GM18505 (cell line): ENCODE measurements at regions not wholly inside any gene's neighbourhood (a gene's known extent, or its start where the extent isn't known, plus 50 kb on each side); places are given as distances from the start of the nearest gene placed in this dataset.

Experiments used
- ATAC-seq: cut with Tn5 transposase; IDR thresholded peaks from one replicate; pipeline ENCODE4 v1.9.1; 2021; ENCODE audit not compliant: unreplicated experiment
- POLR2A ChIP-seq: IDR thresholded peaks from 4 replicates; pipeline ENCODE4 v1.6.1; 2011; ENCODE audit warnings: borderline replicate concordance; ENCODE audit not compliant: insufficient read depth, insufficient read length; ENCODE audit errors: extremely low read depth

GRCh38 chr5:84597904-84598303, 213.2 kb upstream of the EDIL3 start:
- no peak for TF ChIP-seq POLR2A
- ATAC-seq: no peak

DNA sequence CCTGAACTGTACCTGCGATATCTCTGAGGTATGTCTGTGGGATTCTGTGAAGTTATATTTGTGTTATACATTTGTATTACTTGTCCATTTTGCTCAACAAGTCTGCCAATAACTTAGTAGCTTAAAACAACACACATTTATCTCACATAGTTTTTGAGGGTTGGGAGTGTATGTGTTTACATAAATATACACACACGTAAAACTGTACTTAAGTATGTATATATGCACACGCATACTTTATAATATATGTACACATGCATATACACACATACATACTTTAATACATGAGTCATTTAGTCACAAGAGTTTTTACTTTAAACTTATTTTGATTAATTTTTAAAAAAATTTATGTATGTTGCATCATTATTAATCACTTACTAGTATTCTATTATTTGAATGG, 205.9 kb upstream of the EDIL3 start:
- no peak for ATAC-seq
- TF ChIP-seq POLR2A: no peak

GRCh38 chr5:84589926-84590325, 205.2 kb upstream of the EDIL3 start:
- TF ChIP-seq POLR2A: no peak
- no peak for ATAC-seq

GRCh38 chr5:84585218-84585617, 200.5 kb upstream of the EDIL3 start:
- no peak for TF ChIP-seq POLR2A
- ATAC-seq: no peak

DNA sequence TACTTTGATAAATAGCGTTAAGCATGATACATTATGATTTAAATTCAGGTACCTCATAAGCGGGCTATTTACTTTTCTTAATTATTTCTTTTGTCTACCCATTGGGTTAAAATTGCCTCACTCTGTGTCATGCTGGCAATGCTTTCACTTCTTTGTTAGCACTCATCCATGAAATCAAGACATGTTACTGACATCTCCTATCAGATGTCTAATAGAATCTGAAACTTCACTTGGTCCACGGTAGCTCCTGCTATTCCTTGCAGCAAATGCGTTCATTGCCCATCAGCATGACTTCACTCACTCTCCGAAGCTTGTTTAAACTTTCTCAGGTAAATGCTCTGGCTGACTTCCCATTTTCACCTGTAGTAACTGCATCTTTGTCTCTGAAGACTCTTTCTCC, 193.5 kb upstream of the EDIL3 start:
- TF ChIP-seq POLR2A: no peak
- ATAC-seq: no peak

DNA sequence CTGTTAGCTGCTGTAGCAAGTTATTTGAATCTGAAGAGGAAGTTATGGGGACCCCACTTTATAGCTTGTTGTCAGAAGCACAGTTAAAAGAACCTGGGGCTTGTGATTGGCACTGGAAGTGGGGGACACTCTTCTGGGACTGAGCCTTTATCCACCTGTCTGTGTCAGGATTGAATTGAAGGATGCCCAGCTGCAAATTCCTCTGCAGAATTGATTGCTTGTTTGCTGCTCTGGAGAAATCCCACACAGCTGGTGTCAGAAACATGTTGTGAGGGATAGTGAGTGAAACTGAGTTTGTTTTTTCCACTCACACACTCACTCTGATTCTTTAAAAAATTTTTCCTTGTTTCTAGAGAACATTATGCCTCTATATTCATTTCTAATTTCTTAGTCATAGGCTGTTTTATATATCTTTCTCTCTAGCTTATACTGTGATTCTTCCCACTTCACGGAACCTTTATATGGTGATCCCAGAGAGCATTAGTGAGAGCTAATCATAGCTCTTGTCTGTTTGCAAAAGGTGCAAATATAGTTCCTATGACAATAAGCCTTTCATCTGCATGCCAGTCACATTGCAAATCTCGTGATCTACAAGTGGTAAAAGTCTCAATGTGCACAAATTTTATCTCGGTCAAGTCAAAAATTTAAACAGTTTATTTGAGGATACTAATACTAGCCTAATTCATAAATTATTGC, 188.5 kb upstream of the EDIL3 start:
- no peak for ATAC-seq
- no peak for TF ChIP-seq POLR2A

- no peak for ATAC-seq
- no peak for TF ChIP-seq POLR2A
Observed at GRCh38 chr5:84569307-84569706, 184.6 kb upstream of the EDIL3 start.

DNA sequence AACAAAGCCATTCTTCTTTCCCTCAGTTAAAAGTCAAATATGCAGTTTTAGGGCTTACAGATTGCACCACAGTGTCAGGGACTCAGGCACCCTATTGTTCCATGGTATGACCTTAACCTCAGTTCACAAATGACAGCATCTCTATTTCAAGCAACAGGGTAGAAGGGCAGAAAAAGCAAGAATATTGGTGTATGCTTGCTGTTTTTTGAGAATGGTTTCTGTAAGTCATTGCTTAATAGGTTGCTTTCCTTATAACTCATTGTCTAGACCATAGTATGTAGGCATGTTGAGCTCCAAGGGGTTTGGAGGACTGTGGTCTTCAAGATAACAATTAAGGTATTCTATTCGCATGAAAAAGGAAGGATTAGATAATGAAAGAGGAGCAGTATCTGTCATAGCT, 183.5 kb upstream of the EDIL3 start:
- ATAC-seq: no peak
- no peak for TF ChIP-seq POLR2A

DNA sequence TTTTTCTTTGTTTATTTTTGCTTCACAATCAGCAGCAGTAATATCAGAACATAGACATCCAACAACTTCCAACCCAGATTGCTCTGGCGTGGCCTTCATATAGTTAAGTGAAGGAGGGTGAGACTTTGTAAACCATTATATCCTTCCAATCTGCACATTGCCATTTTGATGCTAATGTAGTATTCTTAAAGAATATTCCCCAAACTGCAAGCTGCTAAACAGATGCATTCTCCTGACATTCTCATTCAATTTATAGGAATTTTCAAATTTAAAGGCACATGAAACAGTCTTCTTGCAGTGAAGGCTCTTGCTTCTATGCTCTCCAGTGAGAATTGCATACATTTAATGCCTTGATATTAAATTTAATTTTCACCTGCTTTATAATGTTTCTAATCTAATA, 181.2 kb upstream of the EDIL3 start:
- no peak for ATAC-seq
- TF ChIP-seq POLR2A: no peak

DNA sequence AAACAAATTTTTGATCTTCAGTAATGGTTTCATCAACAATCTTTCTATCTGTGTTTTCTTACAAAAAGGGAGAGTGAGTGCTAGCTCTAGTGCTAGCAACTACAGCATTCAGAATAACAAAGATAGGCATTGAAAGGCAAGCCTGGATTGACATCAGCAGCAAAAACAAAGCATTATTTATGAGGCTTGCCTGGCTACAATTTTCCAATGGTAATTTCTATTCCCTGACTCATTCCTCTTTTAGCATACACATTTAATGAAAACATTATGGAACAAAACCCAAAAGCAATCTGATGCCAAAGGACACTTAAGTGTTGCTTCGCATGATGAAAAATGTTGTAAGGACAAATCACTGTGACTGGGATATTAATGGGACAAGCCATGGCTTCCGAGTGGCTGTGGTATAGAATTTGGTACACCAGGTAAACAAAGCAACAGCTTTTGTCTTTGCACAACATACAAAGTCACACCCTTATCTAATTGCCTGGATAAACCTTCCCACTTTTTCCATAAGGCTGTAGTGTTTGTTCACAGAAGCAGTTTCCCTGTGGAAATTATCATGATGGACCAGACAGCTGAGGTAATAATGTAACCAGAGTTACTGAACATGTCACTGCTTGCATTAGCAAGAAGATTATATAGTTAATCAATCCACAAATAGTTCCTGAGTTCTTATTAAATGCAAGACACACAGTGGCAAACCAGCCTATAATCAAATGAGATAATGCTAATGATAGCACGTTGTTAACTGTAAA, 179.8 kb upstream of the EDIL3 start:
- no peak for ATAC-seq
- TF ChIP-seq POLR2A: no peak

- no peak for TF ChIP-seq POLR2A
- no peak for ATAC-seq
Observed at GRCh38 chr5:84550222-84550621, 165.5 kb upstream of the EDIL3 start.

DNA sequence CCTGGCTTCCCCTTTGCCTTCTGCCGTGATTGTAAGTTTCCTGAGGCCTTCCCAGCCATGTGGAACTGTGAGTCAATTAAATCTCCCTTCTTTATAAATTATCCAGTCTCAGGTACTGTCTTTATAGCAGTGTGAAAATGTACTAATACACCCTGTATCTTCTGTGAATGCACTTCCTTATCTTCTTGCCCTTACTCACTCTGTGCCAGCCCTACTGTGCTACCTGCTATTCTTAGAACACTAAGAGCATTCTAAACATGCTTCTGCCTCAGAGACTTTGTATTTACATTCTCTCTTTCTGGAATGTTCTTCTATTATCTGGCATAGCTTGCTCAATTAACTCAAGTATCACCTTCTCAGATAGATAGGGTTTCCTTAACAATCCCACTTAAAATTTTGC, 164.4 kb upstream of the EDIL3 start:
- ATAC-seq: no peak
- TF ChIP-seq POLR2A: no peak

DNA sequence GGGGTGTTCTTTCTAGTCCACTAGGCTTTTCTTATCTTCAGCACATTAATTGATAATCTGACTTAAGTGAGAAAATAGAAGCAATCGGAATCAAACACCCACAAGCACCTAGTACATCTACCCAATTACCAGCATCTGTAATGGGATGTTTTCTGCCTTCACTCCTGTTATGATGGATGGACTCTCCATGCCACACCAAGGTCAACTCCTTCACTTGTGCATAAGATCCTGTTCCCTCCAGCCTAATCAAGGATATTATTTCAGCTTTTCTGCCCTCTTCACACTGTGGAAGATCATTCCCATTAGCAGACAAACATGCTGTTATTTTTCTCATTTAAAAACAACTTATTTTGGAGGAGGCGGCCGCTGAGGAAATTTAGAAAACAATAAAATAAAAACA, 162.0 kb upstream of the EDIL3 start:
- no peak for ATAC-seq

DNA sequence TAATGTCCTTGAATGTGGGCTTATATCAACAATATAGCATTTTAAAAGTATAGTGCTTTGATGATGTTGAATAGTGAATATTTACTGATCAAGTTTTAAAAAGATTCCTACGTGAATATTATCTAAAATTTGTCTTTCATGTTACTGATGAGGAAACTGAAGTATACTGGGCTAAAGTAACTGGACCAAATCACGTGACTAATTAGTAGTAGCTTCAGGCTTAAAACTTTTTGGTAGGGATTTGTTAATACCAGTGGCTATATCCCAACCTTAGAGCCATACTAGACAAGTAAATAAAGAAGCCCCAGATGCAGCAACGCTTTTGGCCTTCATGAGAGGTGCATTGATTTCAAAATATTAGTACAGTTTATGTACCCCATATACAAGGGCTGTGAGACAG, 152.1 kb upstream of the EDIL3 start:
- TF ChIP-seq POLR2A: no peak
- ATAC-seq: no peak

More for the DNA sequence above, 162.0 kb upstream of the EDIL3 start:
- no peak for TF ChIP-seq POLR2A
